SU-DHL-6 (cell line): ENCODE measurements at regions not wholly inside any gene's neighbourhood (a gene's known extent, or its start where the extent isn't known, plus 50 kb on each side); places are given as distances from the start of the nearest gene placed in this dataset.

Source experiments
- CTCF ChIP-seq: fragments of 200-600 bp; sonication (generic); IDR thresholded peaks from one replicate; pipeline ENCODE4 v1.5.1; 2017; ENCODE audit warnings: antibody characterized with exemption, mild to moderate bottlenecking, low read length, moderate library complexity; ENCODE audit not compliant: insufficient read depth, poor library complexity, severe bottlenecking
- EZH2phosphoT487 ChIP-seq: fragments of 200-600 bp; sonication (generic), shearing (Covaris generic); conservative IDR thresholded peaks from 2 replicates; pipeline ENCODE4 v1.6.1; 2018; ENCODE audit warnings: mild to moderate bottlenecking, antibody characterized with exemption, low read length, moderate library complexity, mixed read lengths

DNA sequence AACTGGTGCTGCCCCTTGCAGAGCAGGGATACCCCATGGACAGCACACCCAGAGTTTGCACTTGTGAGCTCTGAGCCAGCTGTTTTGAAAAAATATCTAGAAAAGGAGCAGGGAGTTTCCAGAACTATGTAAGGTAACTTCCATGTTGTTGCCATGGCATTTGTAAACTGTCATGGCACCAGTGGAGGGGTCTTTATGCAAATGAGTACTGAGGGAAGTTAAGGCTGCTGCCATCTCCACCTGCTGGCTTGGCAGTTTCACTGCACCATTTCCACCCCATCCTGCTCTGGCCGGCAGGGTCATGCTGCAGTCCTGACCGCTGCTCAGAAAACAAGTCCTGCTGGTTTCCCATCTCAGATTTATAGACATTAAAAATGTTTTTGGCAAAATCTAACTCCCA, 52.3 kb upstream of the SNTG2 start:
- TF ChIP-seq CTCF (no peak), EZH2phosphoT487 (no peak)
